ENCODE measurements at regions not wholly inside any gene's neighbourhood (a gene's known extent, or its start where the extent isn't known, plus 50 kb on each side); places are given as distances from the start of the nearest gene placed in this dataset.

GRCh38 chr7:112624416-112624815 lies 143.6 kb downstream of the LSMEM1 start:
- Histone ChIP-seq H3K27me3 (ENCODE audit: insufficient read depth, low read depth, low read length) (no peaks in the 10 kb centered on the region), H3K27ac (ENCODE audit: low read length) (no peak overlapping the region), H3K9ac (ENCODE audit: low read length) (no peak overlapping the region), H4K20me1 (ENCODE audit: insufficient read depth) (no peaks in the 10 kb centered on the region), H3K4me3 (ENCODE audit: low read length) (no peak overlapping the region), H3K9me3 (ENCODE audit: low read length) (no peaks in the 10 kb centered on the region), H2AFZ (ENCODE audit: low read depth, low read length) (no peak overlapping the region), H3F3A (ENCODE audit: insufficient read depth, low read length, poor library complexity, severe bottlenecking) (no peaks in the 10 kb centered on the region), H3K9me2 (ENCODE audit: insufficient read depth, low read length) (no peaks in the 10 kb centered on the region), H3K79me2 (replicated peaks; ENCODE audit: insufficient read depth, low read length) (no peaks in the 10 kb centered on the region), H3K36me3 (ENCODE audit: insufficient read depth, low read length) (no peaks in the 10 kb centered on the region), H3K4me2 (ENCODE audit: low read length) (no peak overlapping the region)
- TF ChIP-seq REST (IDR thresholded peaks at IDR 0.05; ENCODE audit: borderline replicate concordance): no peak
- TF ChIP-seq RAD21 (conservative IDR thresholded peaks at IDR 0.05): no peak
- no peak for TF ChIP-seq EZH2 (IDR thresholded peaks at IDR 0.05; ENCODE audit: borderline replicate concordance, insufficient read depth, low read length, poor library complexity, severe bottlenecking)
- TF ChIP-seq TAF1 (IDR thresholded peaks at IDR 0.05; ENCODE audit: low read depth): no peak
- no peak for TF ChIP-seq SMC3 (conservative IDR thresholded peaks at IDR 0.05; ENCODE audit: poor library complexity)
- TF ChIP-seq MXI1 (conservative IDR thresholded peaks at IDR 0.05; ENCODE audit: poor library complexity, severe bottlenecking): no peak
- TF ChIP-seq CTCF (IDR thresholded peaks at IDR 0.05; ENCODE audit: poor library complexity, severe bottlenecking): no peak
- no peak for TF ChIP-seq EP300 (conservative IDR thresholded peaks at IDR 0.05; ENCODE audit: poor library complexity, severe bottlenecking)
- no peak for TF ChIP-seq POLR2AphosphoS5 (IDR thresholded peaks at IDR 0.05)

DNA sequence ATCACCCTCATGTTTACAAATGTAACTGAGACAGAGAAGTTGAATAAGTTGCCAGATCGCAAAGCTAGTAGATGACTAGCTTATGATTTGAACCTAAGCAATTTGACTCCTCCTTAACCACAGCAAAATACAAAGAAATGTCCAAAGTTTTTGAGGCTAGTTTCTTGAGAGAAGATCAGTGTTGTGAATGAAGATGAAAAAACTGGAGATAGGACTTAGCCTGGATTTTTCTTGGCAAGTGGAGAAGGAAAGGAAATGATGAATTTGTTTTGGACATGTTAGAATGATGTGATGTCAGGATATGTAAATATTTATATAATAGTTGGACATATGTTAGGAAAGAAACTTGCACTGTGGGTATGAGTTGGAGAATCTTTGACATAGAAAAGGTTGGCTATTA lies 149.8 kb downstream of the LSMEM1 start:
- Histone ChIP-seq H3K4me3 (ENCODE audit: low read length) (no peak overlapping the region), H3K36me3 (ENCODE audit: insufficient read depth, low read length) (no peaks in the 10 kb centered on the region), H3K9me2 (ENCODE audit: insufficient read depth, low read length) (no peaks in the 10 kb centered on the region), H3K9me3 (ENCODE audit: low read length) (no peaks in the 10 kb centered on the region), H3K27me3 (ENCODE audit: insufficient read depth, low read depth, low read length) (no peaks in the 10 kb centered on the region), H3K4me2 (ENCODE audit: low read length) (no peak overlapping the region), H3K9ac (ENCODE audit: low read length) (no peak overlapping the region), H3F3A (ENCODE audit: insufficient read depth, low read length, poor library complexity, severe bottlenecking) (no peaks in the 10 kb centered on the region), H3K27ac (ENCODE audit: low read length) (no peak overlapping the region), H2AFZ (ENCODE audit: low read depth, low read length) (no peak overlapping the region), H4K20me1 (ENCODE audit: insufficient read depth) (no peaks in the 10 kb centered on the region), H3K79me2 (replicated peaks; ENCODE audit: insufficient read depth, low read length) (no peaks in the 10 kb centered on the region)
- TF ChIP-seq EZH2 (IDR thresholded peaks at IDR 0.05; ENCODE audit: borderline replicate concordance, insufficient read depth, low read length, poor library complexity, severe bottlenecking) (no peak), EP300 (conservative IDR thresholded peaks at IDR 0.05; ENCODE audit: poor library complexity, severe bottlenecking) (no peak), REST (IDR thresholded peaks at IDR 0.05; ENCODE audit: borderline replicate concordance) (no peak)
